ENCODE measurements at regions not wholly inside any gene's neighbourhood (a gene's known extent, or its start where the extent isn't known, plus 50 kb on each side); places are given as distances from the start of the nearest gene placed in this dataset.
"Not testable (repeated sequence)": the region's sequence is repeated elsewhere in the genome, so short reads cannot be mapped to it uniquely, and the experiment has no call there.

DNA sequence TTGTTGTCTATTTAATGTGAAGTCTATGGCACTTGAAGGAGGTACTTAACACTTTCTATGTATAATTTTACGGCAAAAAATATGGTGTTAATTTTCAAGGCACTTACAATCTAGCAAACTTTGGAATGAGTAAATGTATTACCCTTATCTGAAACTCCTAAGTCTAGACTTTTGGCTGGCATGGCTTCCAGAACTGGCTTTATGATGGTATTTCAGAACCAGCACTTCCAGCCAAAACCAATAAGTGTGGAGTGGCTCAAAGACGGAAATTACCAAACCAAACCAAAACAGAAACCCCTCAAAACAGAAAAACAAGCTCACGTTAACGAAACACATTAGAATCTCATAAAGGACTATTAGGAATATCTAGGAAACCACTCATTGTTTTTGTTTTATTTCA lies 205.6 kb upstream of the HAND2 start:
- no peak for TF ChIP-seq CTCF (IDR thresholded peaks at IDR 0.05)
- DNase-seq (ENCODE audit: low spot score), result no peak
- no peak for ATAC-seq (ENCODE audit: low FRiP score)

GRCh38 chr4:173735049-173735448 lies 205.0 kb upstream of the HAND2 start:
- TF ChIP-seq CTCF (IDR thresholded peaks at IDR 0.05), result no peak
- ATAC-seq (ENCODE audit: low FRiP score) (no peak), DNase-seq (ENCODE audit: low spot score) (no peak)

DNA sequence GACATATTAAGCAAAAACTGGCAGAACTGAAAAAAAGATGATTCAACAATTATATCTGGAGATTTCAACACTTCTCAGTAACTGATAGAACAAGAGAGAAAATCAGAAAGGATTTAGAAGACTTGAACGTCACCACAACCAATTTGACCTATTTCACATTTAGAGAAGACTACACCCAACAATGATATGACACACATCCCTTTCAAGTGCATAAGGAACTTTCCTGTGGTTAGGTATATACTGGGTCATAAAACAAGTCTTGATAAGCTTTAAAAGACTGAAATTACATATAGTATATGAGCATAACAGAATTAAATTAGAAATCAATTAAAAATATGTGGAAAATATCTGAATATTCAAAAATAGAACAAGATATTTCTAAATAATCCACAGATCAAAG lies 201.2 kb upstream of the HAND2 start:
- ATAC-seq (ENCODE audit: low FRiP score), result no peak
- no peak for DNase-seq (ENCODE audit: low spot score)
- TF ChIP-seq CTCF (IDR thresholded peaks at IDR 0.05), result no peak

- ATAC-seq (ENCODE audit: low FRiP score), result no peak
- DNase-seq (ENCODE audit: low spot score), result no peak
- no peak for TF ChIP-seq CTCF (IDR thresholded peaks at IDR 0.05)
Measured at GRCh38 chr4:173722075-173722474, 192.0 kb upstream of the HAND2 start.

- ATAC-seq (ENCODE audit: low FRiP score); DNase-seq (ENCODE audit: low spot score): not testable (repeated sequence)
Measured at GRCh38 chr4:173718504-173718903, 188.5 kb upstream of the HAND2 start.

DNA sequence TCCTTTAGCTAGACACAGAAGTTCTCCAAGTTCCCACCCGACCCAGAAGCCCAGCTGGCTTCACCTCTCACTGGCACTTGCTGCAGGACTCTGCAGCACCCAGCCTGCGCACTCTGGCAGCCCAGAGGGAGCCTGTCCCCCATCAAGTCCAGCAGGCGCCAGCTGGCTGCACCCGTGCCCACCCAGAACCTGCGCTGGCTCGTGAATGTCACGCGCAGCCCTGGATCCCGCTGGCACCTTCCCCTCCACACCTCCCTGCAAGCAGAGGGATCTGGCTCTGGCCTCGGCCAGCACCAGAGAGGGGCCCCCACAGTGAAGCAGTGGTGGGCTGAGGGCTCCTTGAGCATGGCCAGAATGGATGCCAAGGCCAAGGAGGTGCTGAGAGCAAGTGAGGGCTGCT lies 187.6 kb upstream of the HAND2 start:
- DNase-seq (ENCODE audit: low spot score), result no peak
- no peak for TF ChIP-seq CTCF (IDR thresholded peaks at IDR 0.05)
- no peak for ATAC-seq (ENCODE audit: low FRiP score)

GRCh38 chr4:173714456-173714855 lies 184.4 kb upstream of the HAND2 start:
- no peak for TF ChIP-seq CTCF (IDR thresholded peaks at IDR 0.05)
- no peak for DNase-seq (ENCODE audit: low spot score)
- no peak for ATAC-seq (ENCODE audit: low FRiP score)

GRCh38 chr4:173713026-173713425 lies 183.0 kb upstream of the HAND2 start:
- DNase-seq (ENCODE audit: low spot score) (no peak), ATAC-seq (ENCODE audit: low FRiP score) (no peak)
- no peak for TF ChIP-seq CTCF (IDR thresholded peaks at IDR 0.05)

Data from omental fat pad (tissue), 3 donors.